ENCODE measurements at regions not wholly inside any gene's neighbourhood (a gene's known extent, or its start where the extent isn't known, plus 50 kb on each side); places are given as distances from the start of the nearest gene placed in this dataset.

GRCh38 chr13:22940090-22940710, 240.6 kb upstream of the SGCG start:
- TF ChIP-seq HINFP (tag; conservative IDR thresholded peaks at IDR 0.05; ENCODE audit: low read depth) (no peak), HEY1 (CRISPR knock-in tag; IDR thresholded peaks at IDR 0.05; ENCODE audit: borderline replicate concordance) (no peak), PRMT5 (CRISPR knock-in tag; IDR thresholded peaks at IDR 0.05) (no peak), ZBTB43 (CRISPR knock-in tag; IDR thresholded peaks at IDR 0.05) (no peak), ETS1 (conservative IDR thresholded peaks at IDR 0.05; ENCODE audit: control insufficient read depth, low read depth, low read length) (no peak), CHD1 (IDR thresholded peaks at IDR 0.05; ENCODE audit: low read length) (no peak), KDM1A (IDR thresholded peaks at IDR 0.05) (no peak), POLR2A (conservative IDR thresholded peaks at IDR 0.05) (no peak), MYC (IDR thresholded peaks at IDR 0.05; ENCODE audit: low read depth, low read length) (no peak), MYC (CRISPR knock-in tag; IDR thresholded peaks at IDR 0.05; ENCODE audit: borderline replicate concordance, low read depth) (no peak), HNRNPUL1 (IDR thresholded peaks at IDR 0.05; ENCODE audit: low read length) (no peak), TBL1XR1 (IDR thresholded peaks at IDR 0.05; ENCODE audit: low read length in 2 of 2) (no peak), CTCF (IDR thresholded peaks at IDR 0.05 in 2 of 3, conservative IDR thresholded peaks at IDR 0.05 in 1 of 3; ENCODE audit: insufficient read depth in 2 of 3, low read depth in 1 of 3, low read length in 3 of 3) (no peak), RB1 (IDR thresholded peaks at IDR 0.05; ENCODE audit: low read depth) (no peak)
